Activated effector memory CD4-positive, alpha-beta T cell treated with Interleukin-2 at 50 U/mL for 16 hours (primary cell): ENCODE measurements at regions not wholly inside any gene's neighbourhood (a gene's known extent, or its start where the extent isn't known, plus 50 kb on each side); places are given as distances from the start of the nearest gene placed in this dataset.

Source experiments
- DNase-seq: peaks from one replicate; pipeline ENCODE4 v3.0.0-alpha.2; 2020

- no peak for DNase-seq
These were observed 152.8 kb downstream of the BCL11A start for GRCh38 chr2:60400462-60401246.

DNA sequence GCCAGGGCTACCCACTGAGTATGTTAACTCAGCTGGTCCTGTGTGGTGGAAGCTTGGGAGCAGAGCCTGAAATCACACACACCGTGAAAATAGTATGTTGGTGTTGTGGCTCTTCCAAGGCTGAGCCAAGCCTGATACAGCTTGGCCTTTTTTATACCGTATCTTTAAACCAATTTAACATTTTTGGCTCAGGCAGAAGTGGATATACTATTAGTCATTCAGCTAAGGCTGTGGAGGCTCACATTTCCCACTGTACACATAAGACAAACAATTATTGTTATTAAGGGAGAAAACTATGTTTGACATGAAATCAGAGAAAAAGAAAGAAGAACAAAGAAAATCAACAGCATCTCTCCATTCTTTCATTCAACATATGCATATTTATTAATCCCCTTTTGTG, 159.0 kb downstream of the BCL11A start:
- no peak for DNase-seq

- DNase-seq, result no peak
These were observed 161.6 kb downstream of the BCL11A start for GRCh38 chr2:60391649-60392375.

DNA sequence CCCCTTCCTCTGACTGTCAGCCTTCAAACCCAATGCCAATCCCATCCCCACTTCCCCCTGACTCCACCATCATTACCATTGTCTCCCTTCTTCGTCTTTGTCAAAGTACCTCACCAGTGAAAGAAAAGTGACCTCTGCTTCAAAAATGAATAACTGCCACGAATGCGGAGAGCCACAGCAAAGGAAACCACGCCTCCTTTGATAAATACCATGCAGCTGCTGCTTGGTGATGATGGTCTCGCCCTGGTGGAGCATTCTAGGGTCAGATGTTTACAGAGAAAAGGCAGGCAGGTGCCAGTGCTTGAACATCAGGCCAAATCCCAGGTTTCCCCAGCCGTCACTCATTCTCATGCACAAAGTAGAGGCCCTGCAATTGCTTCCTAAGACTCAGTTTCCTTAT, 162.2 kb downstream of the BCL11A start:
- no peak for DNase-seq

GRCh38 chr2:60386436-60386835, 167.0 kb downstream of the BCL11A start:
- no peak for DNase-seq

DNA sequence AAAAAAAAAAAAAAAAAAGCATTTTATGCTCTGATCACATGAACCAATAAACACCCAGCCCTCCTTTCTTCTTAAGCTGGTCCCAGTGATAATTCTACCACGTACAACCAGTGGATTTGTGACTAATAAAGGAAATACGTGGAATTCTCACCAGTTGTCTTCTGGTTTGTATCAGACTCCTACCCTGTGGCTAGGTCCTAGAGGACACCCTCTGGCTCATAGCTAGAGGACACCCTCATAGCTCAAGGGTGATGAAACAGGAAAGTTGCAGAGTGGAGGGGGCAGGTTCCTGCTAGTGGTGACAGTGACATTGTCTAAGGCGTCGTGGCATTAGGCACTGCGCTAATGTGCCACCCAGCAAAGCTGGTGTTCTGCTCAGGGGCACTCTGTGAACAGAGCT, 167.8 kb downstream of the BCL11A start:
- DNase-seq, result no peak

- no peak for DNase-seq
These were observed 169.9 kb downstream of the BCL11A start for GRCh38 chr2:60383401-60384143.

- no peak for DNase-seq
These were observed 173.0 kb downstream of the BCL11A start for GRCh38 chr2:60380411-60380810.

- DNase-seq, result no peak
These were observed 173.8 kb downstream of the BCL11A start for GRCh38 chr2:60379684-60380083.

DNA sequence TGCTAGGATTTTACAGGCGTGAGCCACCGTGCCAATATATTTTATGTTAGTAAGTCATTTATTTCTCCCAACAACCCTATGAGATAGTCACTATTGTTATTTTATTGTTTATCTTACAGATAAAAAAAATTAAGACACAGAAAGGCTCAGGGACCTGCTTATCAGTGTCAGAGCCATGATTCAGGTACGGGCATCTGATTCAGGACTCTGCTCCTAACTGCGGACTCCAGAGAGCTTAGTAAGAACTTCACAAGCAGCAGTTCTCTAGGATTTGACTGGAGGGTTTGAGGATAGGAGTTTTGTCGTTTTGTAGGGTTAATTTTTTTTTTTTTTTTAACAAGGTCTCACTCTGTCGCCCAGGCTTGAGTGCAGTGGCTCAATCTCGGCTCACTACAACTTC, 174.2 kb downstream of the BCL11A start:
- DNase-seq, result no peak

DNA sequence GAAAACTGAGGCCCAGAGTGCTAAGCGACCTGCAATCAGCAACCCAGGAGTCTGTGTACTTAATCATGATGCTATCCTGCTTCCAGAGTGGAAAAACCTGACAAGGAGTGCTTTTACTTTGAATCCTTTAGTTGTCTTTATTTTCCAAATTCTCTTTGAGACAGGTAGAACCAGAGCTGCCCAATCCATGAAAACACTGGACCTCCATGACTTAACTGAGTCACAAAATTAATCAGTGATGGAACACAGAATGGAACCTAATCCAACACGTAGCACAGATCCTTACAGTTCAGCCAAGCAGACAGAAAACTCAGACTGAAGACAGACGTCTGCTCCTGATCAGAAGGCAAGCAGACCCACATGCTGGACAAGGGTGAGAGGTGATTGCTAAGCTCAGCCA, 175.6 kb downstream of the BCL11A start:
- no peak for DNase-seq

GRCh38 chr2:60376252-60376651, 177.2 kb downstream of the BCL11A start:
- DNase-seq, result no peak

DNA sequence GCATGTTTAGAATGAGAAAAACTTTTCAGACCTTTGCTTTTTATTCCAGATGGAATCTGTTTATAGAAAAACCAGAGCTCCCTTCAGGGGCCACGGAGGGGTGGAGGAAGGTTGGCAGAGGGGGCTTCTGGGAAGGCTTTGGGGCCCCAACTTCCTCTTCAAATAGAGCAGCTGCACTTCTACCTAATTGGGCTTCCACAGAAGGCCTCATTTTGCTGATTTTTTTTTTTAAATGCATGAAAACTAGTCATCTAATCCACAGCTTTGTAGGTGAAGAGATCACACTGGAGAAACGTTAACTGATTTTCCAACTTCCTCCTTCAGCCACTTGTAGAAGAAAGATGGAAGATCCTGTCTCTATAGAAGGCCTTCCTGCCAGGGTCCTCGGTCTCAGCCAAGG, 181.8 kb downstream of the BCL11A start:
- DNase-seq, result no peak

- DNase-seq, result no peak
These were observed 182.2 kb downstream of the BCL11A start for GRCh38 chr2:60371219-60371618.

DNA sequence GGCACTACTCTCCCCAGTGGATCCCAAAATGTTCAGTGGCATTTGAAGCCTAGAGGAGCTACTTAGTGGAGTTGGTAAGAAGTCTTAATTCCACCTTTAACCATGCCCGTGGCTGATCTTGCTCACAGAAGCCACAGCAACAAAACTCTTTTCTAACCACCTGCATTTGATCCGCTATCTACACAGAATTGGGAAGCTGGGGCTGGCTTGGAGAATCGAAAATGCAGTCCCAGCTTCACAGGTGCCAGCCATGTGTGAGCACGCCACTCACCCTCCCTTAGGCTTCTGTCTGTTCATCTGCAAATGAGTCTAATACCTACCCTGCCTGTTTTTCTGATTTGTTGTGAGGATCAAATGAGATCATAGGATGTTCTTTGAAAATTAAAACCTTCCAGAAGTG, 182.6 kb downstream of the BCL11A start:
- no peak for DNase-seq

DNA sequence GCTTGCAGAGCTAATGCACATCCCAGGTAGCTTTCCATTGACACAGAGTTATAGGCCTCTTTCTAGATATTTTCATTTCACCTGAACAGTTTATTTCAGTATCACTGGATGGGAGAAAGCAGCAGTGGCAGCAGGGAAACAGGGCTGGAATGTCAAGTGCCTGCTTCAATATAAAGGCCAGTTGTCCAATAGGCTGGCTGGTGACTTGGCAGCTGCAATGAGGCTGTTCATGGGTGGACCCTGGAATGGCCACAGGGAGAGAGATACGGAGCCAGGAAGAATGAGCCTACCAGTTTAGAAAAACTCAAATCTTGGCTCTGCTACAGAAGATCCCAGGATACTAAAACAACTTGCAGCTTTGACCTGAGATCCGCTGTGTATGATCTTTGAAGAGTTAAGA, 185.0 kb downstream of the BCL11A start:
- DNase-seq, result no peak

DNA sequence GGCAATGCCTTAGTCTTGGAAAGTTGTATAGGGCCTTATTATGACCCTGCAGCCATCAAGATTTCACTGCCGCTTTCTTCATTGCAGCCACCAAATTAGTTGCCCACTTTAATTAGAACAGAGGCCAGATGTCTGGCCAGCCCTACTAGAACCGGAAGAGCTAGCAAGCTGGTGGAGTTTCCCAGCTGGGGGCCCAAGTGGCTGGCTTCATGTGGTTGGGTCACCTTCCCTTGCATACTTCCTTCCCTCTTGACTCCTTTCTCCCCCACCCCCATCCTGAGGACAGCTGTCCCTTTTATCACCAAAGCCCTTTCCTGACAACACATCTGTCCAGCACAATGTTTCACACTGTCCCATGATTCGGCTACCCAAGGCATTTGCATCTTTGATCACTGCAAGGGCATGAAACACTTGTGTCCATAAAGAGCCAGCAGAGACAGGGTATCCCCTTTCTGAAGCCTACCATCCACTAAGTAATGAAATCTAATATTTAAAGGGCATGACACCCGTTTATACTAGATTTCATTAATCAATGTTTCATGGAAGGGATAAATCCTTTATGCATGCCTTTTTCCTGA, 187.2 kb downstream of the BCL11A start:
- no peak for DNase-seq

DNA sequence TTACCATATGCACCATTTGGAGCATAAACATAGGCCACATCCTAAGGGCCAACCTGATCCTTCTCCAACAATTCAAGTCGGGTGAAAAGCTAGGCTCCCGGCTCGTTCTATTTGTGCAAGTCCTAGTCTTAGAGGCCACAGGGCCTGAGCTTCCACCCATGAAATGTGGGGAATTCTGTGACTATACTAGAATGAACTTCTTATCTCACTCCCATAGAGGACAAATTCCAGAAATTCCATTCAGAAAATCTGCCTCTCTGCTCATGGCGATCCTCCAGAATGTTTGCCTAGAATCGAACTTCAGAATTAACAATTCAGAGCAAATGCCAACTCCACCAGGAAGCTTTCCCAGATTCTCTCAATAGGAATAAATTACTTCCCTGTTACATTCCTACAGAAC, 187.9 kb downstream of the BCL11A start:
- DNase-seq, result no peak

DNA sequence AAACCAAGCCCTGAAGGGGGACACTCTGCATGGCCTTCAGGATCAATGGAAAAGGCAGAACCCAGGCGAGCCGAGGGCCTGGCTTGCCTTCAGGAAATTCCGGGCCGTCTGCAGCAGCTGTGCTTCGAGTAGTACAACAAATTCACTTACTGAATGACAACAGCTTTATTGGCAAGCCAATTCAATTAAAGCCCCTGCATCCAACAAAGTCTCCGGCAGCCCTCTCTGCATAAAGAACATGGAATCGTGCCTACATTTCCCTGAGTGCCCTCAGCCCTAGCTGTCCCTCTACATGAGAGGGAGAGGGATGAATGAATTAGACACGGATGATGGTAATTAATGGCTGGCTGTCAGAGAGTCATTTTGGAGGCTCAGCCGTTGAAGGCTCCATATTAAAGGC, 189.0 kb downstream of the BCL11A start:
- no peak for DNase-seq

- DNase-seq, result no peak
These were observed 192.0 kb downstream of the BCL11A start for GRCh38 chr2:60361498-60361897.

DNA sequence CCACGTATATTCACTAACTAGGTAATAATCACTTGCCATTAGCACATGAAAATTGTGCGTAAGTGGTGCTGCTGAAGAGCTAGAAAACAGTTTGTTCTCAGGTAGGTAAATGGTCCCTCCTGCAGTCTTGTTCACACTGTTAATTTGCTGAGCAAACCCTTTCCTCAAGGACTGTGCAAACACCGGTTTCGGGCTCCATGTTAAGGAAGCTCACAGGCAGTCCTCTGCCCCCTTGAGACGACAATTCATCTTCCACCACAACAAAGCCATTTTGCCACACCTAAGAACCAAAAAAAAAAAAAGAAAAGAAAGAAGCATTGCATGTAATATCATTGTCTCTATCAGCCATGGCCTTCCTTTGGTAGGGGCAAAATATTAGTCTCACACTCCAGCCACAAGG, 193.9 kb downstream of the BCL11A start:
- DNase-seq, result no peak

DNA sequence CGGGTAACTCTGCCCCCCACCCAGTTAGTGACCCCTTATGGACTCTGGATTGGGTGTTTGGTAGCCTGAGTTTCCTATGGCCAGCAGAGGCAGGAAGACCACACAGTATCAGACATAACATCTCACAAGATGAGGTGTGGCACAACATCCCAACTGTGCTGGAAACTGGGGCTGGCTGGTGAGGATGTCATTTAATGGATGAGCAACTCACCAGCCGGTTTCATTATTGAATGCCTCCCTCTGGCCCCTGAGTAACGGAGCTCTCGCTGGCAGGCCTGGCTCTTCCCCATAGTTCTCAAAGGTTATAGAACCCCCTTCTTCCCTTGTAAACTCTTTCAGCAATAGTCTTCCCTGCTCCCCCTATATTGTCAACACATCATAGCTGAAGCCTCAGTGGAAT, 195.0 kb downstream of the BCL11A start:
- DNase-seq, result no peak

DNA sequence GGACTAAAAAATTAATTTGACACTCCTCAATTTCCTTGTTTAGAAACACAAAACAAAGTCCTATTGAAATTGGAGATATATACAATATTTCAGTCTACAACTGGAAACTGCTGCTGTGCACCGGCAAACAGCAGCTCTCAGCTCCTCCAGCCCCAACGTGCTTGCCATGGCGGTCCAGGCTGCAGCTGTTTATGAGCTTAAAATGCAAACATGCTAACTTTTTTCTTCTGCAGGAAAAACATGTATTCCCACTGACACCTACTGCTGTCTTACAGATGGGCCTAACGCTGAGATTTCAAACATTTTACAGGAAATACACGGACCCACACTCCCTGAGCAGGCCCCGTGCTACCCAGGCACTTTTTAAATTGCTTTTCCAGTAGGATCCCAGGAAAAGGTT, 195.5 kb downstream of the BCL11A start:
- DNase-seq, result no peak

GRCh38 chr2:60356346-60356745, 197.1 kb downstream of the BCL11A start:
- DNase-seq, result no peak
